GM12878 (cell line): ENCODE measurements at regions not wholly inside any gene's neighbourhood (a gene's known extent, or its start where the extent isn't known, plus 50 kb on each side); places are given as distances from the start of the nearest gene placed in this dataset.

Experiments used
- ATAC-seq: fragments of 200-7000 bp; cut with Tn5 transposase; 3 replicates; pipeline ENCODE4 v1.9.1; 2020; ENCODE audit warnings: mild to moderate bottlenecking, moderate library complexity
- BruUV-seq: library from RNA; stranded (reverse); fragments of 400-500 nt; replicated peaks from 2 replicates; lab custom pipeline; 2021; lab: Mats Ljungman, UMichigan
- CTCF ChIA-PET: fragments of 300-600 bp; sonication (Branson Sonifier 250); formaldehyde crosslinking; extraction: SDS; loops from one replicate; lab custom pipeline; 2021; ENCODE audit warnings: inconsistent platforms; lab: Yijun Ruan, JAX
- POLR2A ChIA-PET: fragments of 350-600 bp; formaldehyde crosslinking; extraction: SDS; loops from one replicate; lab custom pipeline; 2021; ENCODE audit warnings: inconsistent platforms; lab: Charles Lee
- RAD21 ChIA-PET: fragments of 300-600 bp; sonication (Branson Sonifier 250); formaldehyde crosslinking; loops from one replicate; lab custom pipeline; 2023; ENCODE audit warnings: antibody characterized with exemption; ENCODE audit not compliant: unreplicated experiment; lab: Charles Lee
- SMC1A ChIA-PET: fragments of 300-600 bp; sonication (Branson Sonifier 250); formaldehyde crosslinking; loops from one replicate; lab custom pipeline; 2023; ENCODE audit not compliant: unreplicated experiment, uncharacterized antibody; lab: Charles Lee
- DNase-seq: peaks from one replicate; pipeline ENCODE4 v3.0.0-alpha.2; 2011; ENCODE audit warnings: low read depth, low spot score
- FAIRE-seq: peaks from 3 replicates; lab custom pipeline; 2011; peaks lifted over from hg19 to GRCh38; lab: Jason Lieb, UNC
- H2AFZ ChIP-seq: 2 replicates; pipeline ENCODE4 v1.6.0; 2011; ENCODE audit warnings: low read depth, low read length, control low read depth; ENCODE audit not compliant: control insufficient read depth
- H3K27ac ChIP-seq: 2 replicates; pipeline ENCODE4 v1.5.1; 2011; ENCODE audit warnings: control low read depth; ENCODE audit not compliant: control insufficient read depth, insufficient read depth
- H3K27me3 ChIP-seq, 2 experiments: replicated peaks in 1 of 2; 2 replicates each; pipeline versions ENCODE4 v1.6.0 to v1.6.1; 2011; ENCODE audit warnings: low read length in 1 of 2; ENCODE audit not compliant: control insufficient read depth in 2 of 2, insufficient read depth in 2 of 2
- H3K36me3 ChIP-seq, 2 experiments: 2 replicates each; pipeline ENCODE4 v1.5.1; 2011; ENCODE audit warnings: low read length in 1 of 2; ENCODE audit not compliant: control insufficient read depth in 2 of 2, insufficient read depth in 2 of 2
- H3K4me1 ChIP-seq: 2 replicates; pipeline ENCODE4 v1.6.1; 2011; ENCODE audit warnings: mild to moderate bottlenecking, low read length, moderate library complexity, mixed read lengths; ENCODE audit not compliant: control insufficient read depth, insufficient read depth
- H3K4me2 ChIP-seq: 2 replicates; pipeline ENCODE4 v1.6.0; 2011; ENCODE audit warnings: control low read depth; ENCODE audit not compliant: control insufficient read depth, insufficient read depth
- H3K4me3 ChIP-seq: fragments of 200-600 bp; sonication (generic); 2 replicates; pipeline ENCODE4 v1.5.1; 2016
- H3K79me2 ChIP-seq: 2 replicates; pipeline ENCODE4 v1.6.0; 2011; ENCODE audit warnings: low read length; ENCODE audit not compliant: control insufficient read depth, insufficient read depth
- H3K9ac ChIP-seq: 2 replicates; pipeline ENCODE4 v1.8.0; 2011; ENCODE audit warnings: low read length, control low read depth, mixed read lengths; ENCODE audit not compliant: control insufficient read depth, insufficient read depth
- H3K9me3 ChIP-seq: replicated peaks from 3 replicates; pipeline ENCODE4 v1.5.1; 2011; ENCODE audit warnings: mild to moderate bottlenecking, low read length; ENCODE audit not compliant: control insufficient read depth, insufficient read depth
- H4K20me1 ChIP-seq: 2 replicates; pipeline ENCODE4 v1.6.0; 2011; ENCODE audit not compliant: control insufficient read depth, insufficient read depth
- CHD4 ChIP-seq: fragments of 200-600 bp; sonication (generic); IDR thresholded peaks from 2 replicates; pipeline ENCODE4 v1.6.1; 2016; ENCODE audit warnings: mild to moderate bottlenecking
- ETV6 ChIP-seq, 2 experiments: fragments of 450-650 bp in 1 of 2; IDR thresholded peaks in 1 of 2; conservative IDR thresholded peaks in 1 of 2; 2 replicates each; pipeline ENCODE4 v1.6.1; 2014; ENCODE audit warnings: antibody characterized with exemption in 1 of 2, borderline replicate concordance in 1 of 2, low read depth in 1 of 2, mild to moderate bottlenecking in 1 of 2, moderate library complexity in 1 of 2
- EZH2 ChIP-seq: IDR thresholded peaks from 2 replicates; pipeline ENCODE4 v1.6.1; 2012; ENCODE audit warnings: low read depth, mild to moderate bottlenecking, control low read depth, inconsistent platforms, low read length, borderline replicate concordance; ENCODE audit not compliant: control insufficient read depth
- JUND ChIP-seq: IDR thresholded peaks from 2 replicates; pipeline ENCODE4 v1.6.1; 2012; ENCODE audit warnings: low read depth, mild to moderate bottlenecking, low read length, improper control_type of control experiment, moderate library complexity
- MTA2 ChIP-seq: fragments of 450-650 bp; IDR thresholded peaks from 2 replicates; pipeline ENCODE4 v1.6.1; 2016; ENCODE audit warnings: low read depth, mild to moderate bottlenecking, moderate library complexity
- RUNX3 ChIP-seq: IDR thresholded peaks from 2 replicates; pipeline ENCODE4 v1.6.1; 2012; ENCODE audit warnings: low read length, inconsistent platforms
- SP1 ChIP-seq: IDR thresholded peaks from one replicate; pipeline ENCODE4 v1.6.1; 2011; ENCODE audit warnings: low read depth, low read length
- TCF3 ChIP-seq: IDR thresholded peaks from 2 replicates; pipeline ENCODE4 v1.6.1; 2012; ENCODE audit warnings: low read depth, mild to moderate bottlenecking, low read length, borderline replicate concordance; ENCODE audit not compliant: insufficient read depth
- ZBTB11 ChIP-seq: fragments of 450-650 bp; formaldehyde crosslinking; IDR thresholded peaks from 2 replicates; pipeline ENCODE4 v1.5.0; 2022; ENCODE audit warnings: mild to moderate bottlenecking, missing genetic modification characterization
- ZNF207 ChIP-seq: fragments of 450-650 bp; IDR thresholded peaks from 2 replicates; pipeline ENCODE4 v1.6.1; 2014; ENCODE audit warnings: antibody characterized with exemption, mild to moderate bottlenecking, borderline replicate concordance
- WGBS: methylation state at CpG from one replicate; pipeline ENCODE4 v1.1.6; 2016; ENCODE audit warnings: low lambda C conversion rate; ENCODE audit not compliant: insufficient replicate concordance, insufficient coverage; ENCODE audit errors: missing lambda C conversion rate; 5-methylcytosine and 5-hydroxymethylcytosine counted together
- in situ Hi-C: fragments of 300-500 bp; cut with MboI; formaldehyde crosslinking; loops from 9 replicates; pipeline ENCODE4 v1.14.3; 2018; ENCODE audit warnings: mixed read lengths
- intact Hi-C: fragments of 100-400 bp; cut with micrococcal nuclease; formaldehyde crosslinking; loops from one replicate; pipeline ENCODE4 v1.14.2; 2022; ENCODE audit not compliant: unreplicated experiment

- TF ChIP-seq ZBTB11 (CRISPR knock-in tag), result no peak
- no peak for TF ChIP-seq MTA2
- TF ChIP-seq ZNF207, result no peak
Measured at GRCh38 chr13:48817166-48817802, 158.4 kb upstream of the FNDC3A start (continued).

GRCh38 chr13:48818495-48819356 lies 157.0 kb upstream of the FNDC3A start:
- Histone ChIP-seq H2AFZ (no peak overlapping the region), H4K20me1 (no peaks in the 10 kb centered on the region), H3K36me3 (no peaks in the 10 kb centered on the region), H3K4me1 (no peaks in the 10 kb centered on the region), H3K27me3 (0 out of 4 replicates have a peak, but pooled peaks cover 0 to 2% of the 10 kb centered on the region in 2 experiments), H3K9me3 (no peaks in the 10 kb centered on the region), H3K4me3 (no peak overlapping the region), H3K27ac (no peak overlapping the region), H3K9ac (no peak overlapping the region), H3K4me2 (no peak overlapping the region), H3K79me2 (no peaks in the 10 kb centered on the region)
- WGBS, result 30% methylated on average over 3 of the region's 3 CpGs
- TF ChIP-seq MTA2, result no peak
- TF ChIP-seq ETV6 (conservative IDR thresholded peaks at IDR 0.05 in 1 of 2, IDR thresholded peaks at IDR 0.05 in 1 of 2; ENCODE audit: borderline replicate concordance in 1 of 2, low read depth in 1 of 2), result no peak
- no peak for TF ChIP-seq JUND
- no peak for TF ChIP-seq TCF3
- TF ChIP-seq RUNX3, result no peak
- TF ChIP-seq SP1, result no peak
- TF ChIP-seq EZH2, result no peak
- TF ChIP-seq CHD4, result no peak
- no peak for FAIRE-seq
- ATAC-seq, result no peak
- DNase-seq, result no peak
- BruUV-seq, result no TSS peak
- CTCF ChIA-PET, result no interaction called here
- in situ Hi-C loops (no loop called here), intact Hi-C loops (no loop called here)
- RAD21 ChIA-PET, result no interaction called here
- SMC1A ChIA-PET, result interaction anchor here (0.6 kb wide), 1 partner anchor 881 kb away, joined by 4 read pairs; no protein-coding TSS in a partner anchor
- POLR2A ChIA-PET, result no interaction called here
